Neural cell (in vitro differentiated cells): ENCODE measurements at regions not wholly inside any gene's neighbourhood (a gene's known extent, or its start where the extent isn't known, plus 50 kb on each side); places are given as distances from the start of the nearest gene placed in this dataset.

Source experiments
- H2AFZ ChIP-seq: fragments of 200-600, 300-800 bp; sonication (generic), shearing (Covaris generic); 2 replicates; pipeline ENCODE4 v1.6.0; 2014; ENCODE audit warnings: low read depth, mild to moderate bottlenecking, antibody characterized with exemption, low read length, moderate library complexity
- H3F3A ChIP-seq: fragments of 200-600 bp; shearing (Covaris generic); 2 replicates; pipeline ENCODE4 v1.6.1; 2016; ENCODE audit warnings: mild to moderate bottlenecking, moderate library complexity, mixed read lengths, antibody characterized with exemption, low read length; ENCODE audit not compliant: insufficient read depth, poor library complexity, severe bottlenecking
- H3K27ac ChIP-seq: fragments of 200-600, 300-800 bp; sonication (generic), shearing (Covaris generic); 2 replicates; pipeline ENCODE4 v1.5.1; 2014; ENCODE audit warnings: mild to moderate bottlenecking, low read length, moderate library complexity
- H3K27me3 ChIP-seq: fragments of 300-800, 200-600 bp; sonication (generic), shearing (Covaris generic); 2 replicates; pipeline ENCODE4 v1.6.0; 2014; ENCODE audit warnings: mild to moderate bottlenecking, low read depth, low read length, moderate library complexity; ENCODE audit not compliant: insufficient read depth
- H3K36me3 ChIP-seq: fragments of 300-800, 200-600 bp; sonication (generic), shearing (Covaris generic); 2 replicates; pipeline ENCODE4 v1.5.1; 2014; ENCODE audit warnings: mild to moderate bottlenecking, antibody characterized with exemption, low read length, moderate library complexity; ENCODE audit not compliant: insufficient read depth
- H3K4me2 ChIP-seq: fragments of 300-800, 200-600 bp; sonication (generic), shearing (Covaris generic); 2 replicates; pipeline ENCODE4 v1.6.0; 2014; ENCODE audit warnings: mild to moderate bottlenecking, low read length
- H3K4me3 ChIP-seq: fragments of 300-800, 200-600 bp; sonication (generic), shearing (Covaris generic); 2 replicates; pipeline ENCODE4 v1.5.1; 2014; ENCODE audit warnings: mild to moderate bottlenecking, low read length, moderate library complexity
- H3K79me2 ChIP-seq: fragments of 200-600 bp; shearing (Covaris generic); replicated peaks from 2 replicates; pipeline ENCODE4 v1.6.0; 2014; ENCODE audit warnings: mild to moderate bottlenecking, low read length, moderate library complexity; ENCODE audit not compliant: insufficient read depth
- H3K9ac ChIP-seq: fragments of 300-800, 200-600 bp; sonication (generic), shearing (Covaris generic); 2 replicates; pipeline ENCODE4 v1.6.1; 2016; ENCODE audit warnings: mild to moderate bottlenecking, low read length, mixed read lengths
- H3K9me2 ChIP-seq: fragments of 200-600 bp; shearing (Covaris generic); 2 replicates; pipeline ENCODE4 v1.6.1; 2016; ENCODE audit warnings: mild to moderate bottlenecking, low read length, mixed read lengths; ENCODE audit not compliant: insufficient read depth
- H3K9me3 ChIP-seq: fragments of 200-600, 300-800 bp; sonication (generic), shearing (Covaris generic); 2 replicates; pipeline ENCODE4 v1.6.1; 2016; ENCODE audit warnings: mild to moderate bottlenecking, mixed run types, low read length, moderate library complexity, mixed read lengths
- H4K20me1 ChIP-seq: fragments of 200-600 bp; shearing (Covaris generic); 2 replicates; pipeline ENCODE4 v1.6.1; 2016; ENCODE audit warnings: mild to moderate bottlenecking, mixed run types; ENCODE audit not compliant: insufficient read depth
- EP300 ChIP-seq: fragments of 450-650 bp; conservative IDR thresholded peaks from 2 replicates; pipeline ENCODE4 v1.6.1; 2014; ENCODE audit warnings: antibody characterized with exemption, mild to moderate bottlenecking, moderate library complexity; ENCODE audit not compliant: poor library complexity, severe bottlenecking
- EZH2 ChIP-seq: fragments of 200-600, 300-800 bp; shearing (Covaris generic), sonication (generic); IDR thresholded peaks from 2 replicates; pipeline ENCODE4 v1.6.1; 2014; ENCODE audit warnings: antibody characterized with exemption, low read length, borderline replicate concordance, mild to moderate bottlenecking; ENCODE audit not compliant: insufficient read depth, poor library complexity, severe bottlenecking
- MXI1 ChIP-seq: fragments of 450-650 bp; conservative IDR thresholded peaks from 2 replicates; pipeline ENCODE4 v1.6.1; 2014; ENCODE audit warnings: antibody characterized with exemption, mild to moderate bottlenecking; ENCODE audit not compliant: poor library complexity, severe bottlenecking
- POLR2AphosphoS5 ChIP-seq: IDR thresholded peaks from 2 replicates; pipeline ENCODE4 v1.6.1; 2012
- RAD21 ChIP-seq: fragments of 450-650 bp; conservative IDR thresholded peaks from 2 replicates; pipeline ENCODE4 v1.6.1; 2014; ENCODE audit warnings: antibody characterized with exemption, mild to moderate bottlenecking, moderate library complexity
- SMC3 ChIP-seq: fragments of 450-650 bp; conservative IDR thresholded peaks from 2 replicates; pipeline ENCODE4 v1.6.1; 2014; ENCODE audit warnings: antibody characterized with exemption, mild to moderate bottlenecking, moderate library complexity; ENCODE audit not compliant: poor library complexity
- TAF1 ChIP-seq: IDR thresholded peaks from 2 replicates; pipeline ENCODE4 v1.6.1; 2012; ENCODE audit warnings: low read depth
- TF ChIP-seq, protein P1 (sequence below): fragments of 450-650 bp; IDR thresholded peaks from 2 replicates; pipeline ENCODE4 v1.5.1; 2014; ENCODE audit warnings: antibody characterized with exemption, mild to moderate bottlenecking, moderate library complexity; ENCODE audit not compliant: poor library complexity, severe bottlenecking
- TF ChIP-seq, protein P2 (sequence below): IDR thresholded peaks from 2 replicates; pipeline ENCODE4 v1.6.1; 2012; ENCODE audit warnings: borderline replicate concordance

DNA sequence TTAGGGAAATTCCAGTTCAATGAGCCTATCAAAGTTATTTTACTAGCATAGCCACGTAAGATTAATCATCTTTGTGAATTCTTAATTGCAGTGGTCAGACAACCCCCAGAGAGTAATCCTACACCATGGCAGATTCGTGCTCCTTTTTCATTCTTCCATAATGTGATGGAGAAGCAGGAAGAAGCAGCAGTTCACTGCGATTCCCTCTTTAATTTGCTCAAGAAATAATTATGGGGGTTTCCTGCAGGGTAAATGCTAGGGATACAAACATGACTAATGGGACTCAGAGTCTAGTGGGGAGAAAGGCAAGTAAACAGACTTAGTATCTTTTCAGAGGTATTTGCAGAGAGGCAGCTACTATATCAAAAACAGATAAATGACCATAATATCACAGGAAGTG, 175.8 kb upstream of the HNRNPA3 start:
- H4K20me1 ChIP-seq = no peaks in the 10 kb centered on the region
- no peaks in the 10 kb centered on the region for H3K79me2 ChIP-seq
- no peak overlapping the region for H3K4me2 ChIP-seq
- TF ChIP-seq, protein P1, sequence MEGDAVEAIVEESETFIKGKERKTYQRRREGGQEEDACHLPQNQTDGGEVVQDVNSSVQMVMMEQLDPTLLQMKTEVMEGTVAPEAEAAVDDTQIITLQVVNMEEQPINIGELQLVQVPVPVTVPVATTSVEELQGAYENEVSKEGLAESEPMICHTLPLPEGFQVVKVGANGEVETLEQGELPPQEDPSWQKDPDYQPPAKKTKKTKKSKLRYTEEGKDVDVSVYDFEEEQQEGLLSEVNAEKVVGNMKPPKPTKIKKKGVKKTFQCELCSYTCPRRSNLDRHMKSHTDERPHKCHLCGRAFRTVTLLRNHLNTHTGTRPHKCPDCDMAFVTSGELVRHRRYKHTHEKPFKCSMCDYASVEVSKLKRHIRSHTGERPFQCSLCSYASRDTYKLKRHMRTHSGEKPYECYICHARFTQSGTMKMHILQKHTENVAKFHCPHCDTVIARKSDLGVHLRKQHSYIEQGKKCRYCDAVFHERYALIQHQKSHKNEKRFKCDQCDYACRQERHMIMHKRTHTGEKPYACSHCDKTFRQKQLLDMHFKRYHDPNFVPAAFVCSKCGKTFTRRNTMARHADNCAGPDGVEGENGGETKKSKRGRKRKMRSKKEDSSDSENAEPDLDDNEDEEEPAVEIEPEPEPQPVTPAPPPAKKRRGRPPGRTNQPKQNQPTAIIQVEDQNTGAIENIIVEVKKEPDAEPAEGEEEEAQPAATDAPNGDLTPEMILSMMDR = no peak
- TF ChIP-seq, protein P2, sequence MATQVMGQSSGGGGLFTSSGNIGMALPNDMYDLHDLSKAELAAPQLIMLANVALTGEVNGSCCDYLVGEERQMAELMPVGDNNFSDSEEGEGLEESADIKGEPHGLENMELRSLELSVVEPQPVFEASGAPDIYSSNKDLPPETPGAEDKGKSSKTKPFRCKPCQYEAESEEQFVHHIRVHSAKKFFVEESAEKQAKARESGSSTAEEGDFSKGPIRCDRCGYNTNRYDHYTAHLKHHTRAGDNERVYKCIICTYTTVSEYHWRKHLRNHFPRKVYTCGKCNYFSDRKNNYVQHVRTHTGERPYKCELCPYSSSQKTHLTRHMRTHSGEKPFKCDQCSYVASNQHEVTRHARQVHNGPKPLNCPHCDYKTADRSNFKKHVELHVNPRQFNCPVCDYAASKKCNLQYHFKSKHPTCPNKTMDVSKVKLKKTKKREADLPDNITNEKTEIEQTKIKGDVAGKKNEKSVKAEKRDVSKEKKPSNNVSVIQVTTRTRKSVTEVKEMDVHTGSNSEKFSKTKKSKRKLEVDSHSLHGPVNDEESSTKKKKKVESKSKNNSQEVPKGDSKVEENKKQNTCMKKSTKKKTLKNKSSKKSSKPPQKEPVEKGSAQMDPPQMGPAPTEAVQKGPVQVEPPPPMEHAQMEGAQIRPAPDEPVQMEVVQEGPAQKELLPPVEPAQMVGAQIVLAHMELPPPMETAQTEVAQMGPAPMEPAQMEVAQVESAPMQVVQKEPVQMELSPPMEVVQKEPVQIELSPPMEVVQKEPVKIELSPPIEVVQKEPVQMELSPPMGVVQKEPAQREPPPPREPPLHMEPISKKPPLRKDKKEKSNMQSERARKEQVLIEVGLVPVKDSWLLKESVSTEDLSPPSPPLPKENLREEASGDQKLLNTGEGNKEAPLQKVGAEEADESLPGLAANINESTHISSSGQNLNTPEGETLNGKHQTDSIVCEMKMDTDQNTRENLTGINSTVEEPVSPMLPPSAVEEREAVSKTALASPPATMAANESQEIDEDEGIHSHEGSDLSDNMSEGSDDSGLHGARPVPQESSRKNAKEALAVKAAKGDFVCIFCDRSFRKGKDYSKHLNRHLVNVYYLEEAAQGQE = no peak
- TF ChIP-seq SMC3 = no peak
- no peak for TF ChIP-seq RAD21
- no peak for TF ChIP-seq TAF1
- TF ChIP-seq EP300 = no peak
- no peak for TF ChIP-seq POLR2AphosphoS5
- no peak for TF ChIP-seq EZH2
- TF ChIP-seq MXI1 = no peak
- H3K9ac ChIP-seq = no peak overlapping the region
- H3K27me3 ChIP-seq = no peaks in the 10 kb centered on the region
- H3K9me2 ChIP-seq = no peaks in the 10 kb centered on the region
- no peak overlapping the region for H3K4me3 ChIP-seq
- H2AFZ ChIP-seq = no peak overlapping the region
- no peaks in the 10 kb centered on the region for H3F3A ChIP-seq
- H3K9me3 ChIP-seq = no peaks in the 10 kb centered on the region
- no peak overlapping the region for H3K27ac ChIP-seq
- no peaks in the 10 kb centered on the region for H3K36me3 ChIP-seq

DNA sequence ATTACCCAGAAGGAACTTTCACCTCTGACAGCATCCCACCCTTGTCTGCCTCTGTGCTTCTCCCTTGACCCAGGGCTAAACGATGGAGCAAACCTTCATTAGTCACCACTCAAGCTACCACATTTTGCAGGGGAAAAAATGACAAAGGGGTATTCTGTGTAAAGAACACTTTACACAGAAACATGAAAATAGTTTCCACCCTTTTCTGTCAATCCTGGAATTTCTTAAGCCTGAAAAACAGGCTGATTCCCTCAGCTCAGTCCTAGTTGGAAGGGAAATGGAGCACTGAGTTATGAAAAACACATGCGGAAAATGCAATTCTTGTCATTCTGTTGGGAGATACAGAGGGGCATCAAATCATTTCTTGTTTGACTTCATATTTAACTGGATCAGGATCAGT, 175.0 kb upstream of the HNRNPA3 start:
- H3K4me3 ChIP-seq = no peak overlapping the region
- no peaks in the 10 kb centered on the region for H3K9me2 ChIP-seq
- no peak overlapping the region for H2AFZ ChIP-seq
- TF ChIP-seq, protein P1 = no peak
- TF ChIP-seq MXI1 = no peak
- TF ChIP-seq POLR2AphosphoS5 = no peak
- TF ChIP-seq, protein P2 = no peak
- TF ChIP-seq SMC3 = no peak
- no peak for TF ChIP-seq EZH2
- TF ChIP-seq RAD21 = no peak
- no peak overlapping the region for H3K4me2 ChIP-seq
- no peak overlapping the region for H3K27ac ChIP-seq
- no peaks in the 10 kb centered on the region for H4K20me1 ChIP-seq
- H3K79me2 ChIP-seq = no peaks in the 10 kb centered on the region
- no peaks in the 10 kb centered on the region for H3F3A ChIP-seq
- H3K9me3 ChIP-seq = no peaks in the 10 kb centered on the region
- no peaks in the 10 kb centered on the region for H3K27me3 ChIP-seq
- H3K36me3 ChIP-seq = no peaks in the 10 kb centered on the region
- no peak overlapping the region for H3K9ac ChIP-seq
